HL-60 (cell line): ENCODE measurements at regions not wholly inside any gene's neighbourhood (a gene's known extent, or its start where the extent isn't known, plus 50 kb on each side); places are given as distances from the start of the nearest gene placed in this dataset.

Source experiments
- CTCF ChIP-seq: IDR thresholded peaks from one replicate; pipeline ENCODE4 v1.5.1; 2011; ENCODE audit warnings: low read length, control low read depth, inconsistent platforms; ENCODE audit not compliant: insufficient read depth
- GABPA ChIP-seq: IDR thresholded peaks from 2 replicates; pipeline ENCODE4 v1.6.1; 2012; ENCODE audit warnings: low read depth
- POLR2AphosphoS5 ChIP-seq: IDR thresholded peaks from 2 replicates; pipeline ENCODE4 v1.6.1; 2012; ENCODE audit warnings: low read depth
- REST ChIP-seq: IDR thresholded peaks from 2 replicates; pipeline ENCODE4 v1.6.1; 2012; ENCODE audit warnings: low read depth; ENCODE audit not compliant: insufficient replicate concordance

GRCh38 chr1:30081379-30082102 lies 641.8 kb downstream of the MATN1 start:
- TF ChIP-seq POLR2AphosphoS5 (no peak), CTCF (no peak), GABPA (no peak), REST (no peak)
